Mononuclear cell (primary cell): ENCODE measurements at regions not wholly inside any gene's neighbourhood (a gene's known extent, or its start where the extent isn't known, plus 50 kb on each side); places are given as distances from the start of the nearest gene placed in this dataset.
"Not testable (repeated sequence)": the region's sequence is repeated elsewhere in the genome, so short reads cannot be mapped to it uniquely, and the experiment has no call there.

Source experiments
- H3K27me3 ChIP-seq: 2 replicates; pipeline ENCODE4 v1.6.0; 2011; ENCODE audit warnings: low read length, control low read depth; ENCODE audit not compliant: insufficient read depth
- H3K4me1 ChIP-seq: 2 replicates; pipeline ENCODE4 v1.5.1; 2011; ENCODE audit warnings: mild to moderate bottlenecking, low read length, control low read depth; ENCODE audit not compliant: insufficient read depth
- H3K4me3 ChIP-seq: 2 replicates; pipeline ENCODE4 v1.5.1; 2011; ENCODE audit warnings: mild to moderate bottlenecking, low read length, moderate library complexity
- H3K9me3 ChIP-seq: 2 replicates; pipeline ENCODE4 v1.5.1; 2011; ENCODE audit warnings: low read depth, mild to moderate bottlenecking, control low read depth, low read length

DNA sequence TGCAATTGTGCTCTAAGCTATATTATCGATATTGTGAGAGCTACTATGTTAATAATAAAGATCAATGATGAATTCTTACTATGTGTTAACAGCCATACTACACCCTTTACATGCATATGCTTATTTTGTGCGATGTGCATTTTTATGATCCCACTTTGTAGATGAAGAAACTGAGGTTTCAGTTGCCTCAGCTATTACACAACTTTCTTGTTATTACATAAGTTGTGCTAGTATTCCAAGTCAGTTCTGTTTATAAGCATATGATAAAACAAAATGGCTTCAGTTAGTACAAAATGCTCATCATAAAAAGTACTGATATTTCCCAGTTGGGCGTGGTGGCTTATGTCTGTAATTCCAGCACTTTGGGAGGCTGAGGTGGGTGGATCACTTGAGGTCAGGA lies 471.5 kb upstream of the DCN start:
- no peaks in the 10 kb centered on the region for H3K9me3 ChIP-seq
- no peaks in the 10 kb centered on the region for H3K27me3 ChIP-seq
- H3K4me1 ChIP-seq = no peaks in the 10 kb centered on the region
- no peak overlapping the region for H3K4me3 ChIP-seq

DNA sequence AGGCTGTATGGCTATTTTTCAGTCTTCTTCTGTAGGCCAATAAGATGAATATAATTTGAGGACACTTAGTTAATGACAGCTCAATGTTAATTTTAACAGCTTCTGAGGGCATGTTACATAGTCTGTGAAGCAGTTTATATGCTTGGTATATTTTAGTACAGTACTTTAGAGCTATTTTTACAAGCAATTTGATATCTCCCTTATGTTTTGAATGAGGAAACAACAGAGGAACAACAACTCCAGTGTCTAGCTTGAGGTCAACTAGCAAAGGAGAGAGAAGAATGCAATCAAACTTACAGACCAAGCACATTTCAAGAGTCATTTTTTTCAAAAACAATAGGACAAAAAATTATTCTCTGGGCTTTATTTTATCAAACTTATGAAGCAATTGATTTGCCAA lies 469.1 kb upstream of the DCN start:
- Histone ChIP-seq H3K4me3 (no peak overlapping the region), H3K4me1 (no peaks in the 10 kb centered on the region), H3K27me3 (no peaks in the 10 kb centered on the region), H3K9me3 (no peaks in the 10 kb centered on the region)

DNA sequence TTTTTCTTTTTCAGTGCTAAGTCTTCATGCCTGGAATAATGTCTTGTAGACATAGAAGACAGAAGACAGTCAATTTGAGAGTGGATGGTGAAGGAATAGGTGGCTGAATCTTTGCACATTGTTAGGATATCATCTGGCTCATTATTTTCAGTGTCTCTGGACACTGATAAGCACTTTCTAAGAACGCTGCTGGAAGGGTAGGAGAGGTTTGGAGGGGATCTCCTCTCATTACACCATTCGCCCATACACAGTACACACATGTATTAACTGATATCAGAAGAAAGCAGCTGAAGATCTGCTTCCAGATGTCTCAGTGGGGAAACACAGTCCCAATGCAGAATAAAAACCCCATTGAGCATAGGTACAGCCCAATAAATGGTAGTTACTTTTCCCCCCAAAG lies 461.1 kb upstream of the DCN start:
- no peak overlapping the region for H3K4me3 ChIP-seq
- no peaks in the 10 kb centered on the region for H3K9me3 ChIP-seq
- no peaks in the 10 kb centered on the region for H3K4me1 ChIP-seq
- H3K27me3 ChIP-seq = no peaks in the 10 kb centered on the region

DNA sequence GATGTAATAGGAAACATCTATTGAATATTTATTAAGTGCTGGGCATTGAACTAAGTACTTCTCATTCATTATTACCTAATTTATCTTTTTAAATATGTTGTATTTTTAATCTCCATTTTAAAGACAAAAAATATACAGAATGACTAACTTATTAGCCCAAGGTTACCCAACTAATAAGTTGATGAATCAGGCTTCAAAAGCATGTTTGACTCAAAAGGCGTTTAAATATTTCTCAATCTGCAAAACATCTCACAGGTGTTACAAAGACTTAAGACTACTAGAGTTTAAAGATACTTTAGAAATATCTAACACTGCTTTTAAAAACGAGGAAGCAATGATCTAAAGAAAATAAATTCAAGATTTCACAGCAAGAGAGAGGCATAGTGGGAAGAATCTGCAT lies 457.4 kb upstream of the DCN start:
- Histone ChIP-seq H3K9me3 (no peaks in the 10 kb centered on the region), H3K27me3 (no peaks in the 10 kb centered on the region), H3K4me3 (no peak overlapping the region), H3K4me1 (no peaks in the 10 kb centered on the region)

DNA sequence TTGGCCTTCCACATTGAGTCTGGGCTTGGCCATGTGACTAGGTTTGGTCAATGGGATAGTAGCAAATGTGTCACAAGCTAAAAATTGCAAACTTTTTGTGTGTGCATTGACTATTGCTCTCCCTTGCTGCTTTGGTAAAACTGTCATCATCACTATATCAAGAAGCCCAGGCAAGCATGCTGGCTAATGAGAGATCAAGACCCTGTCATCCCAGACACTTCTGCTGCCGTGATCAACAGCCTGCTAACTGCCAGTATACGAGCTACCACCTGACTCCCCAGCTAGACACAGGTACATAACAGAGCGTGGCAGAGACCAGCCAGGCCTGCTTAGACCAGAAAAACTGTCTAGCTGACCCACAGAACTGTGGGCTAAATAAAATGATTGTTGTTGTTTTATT lies 456.7 kb upstream of the DCN start:
- no peaks in the 10 kb centered on the region for H3K27me3 ChIP-seq

DNA sequence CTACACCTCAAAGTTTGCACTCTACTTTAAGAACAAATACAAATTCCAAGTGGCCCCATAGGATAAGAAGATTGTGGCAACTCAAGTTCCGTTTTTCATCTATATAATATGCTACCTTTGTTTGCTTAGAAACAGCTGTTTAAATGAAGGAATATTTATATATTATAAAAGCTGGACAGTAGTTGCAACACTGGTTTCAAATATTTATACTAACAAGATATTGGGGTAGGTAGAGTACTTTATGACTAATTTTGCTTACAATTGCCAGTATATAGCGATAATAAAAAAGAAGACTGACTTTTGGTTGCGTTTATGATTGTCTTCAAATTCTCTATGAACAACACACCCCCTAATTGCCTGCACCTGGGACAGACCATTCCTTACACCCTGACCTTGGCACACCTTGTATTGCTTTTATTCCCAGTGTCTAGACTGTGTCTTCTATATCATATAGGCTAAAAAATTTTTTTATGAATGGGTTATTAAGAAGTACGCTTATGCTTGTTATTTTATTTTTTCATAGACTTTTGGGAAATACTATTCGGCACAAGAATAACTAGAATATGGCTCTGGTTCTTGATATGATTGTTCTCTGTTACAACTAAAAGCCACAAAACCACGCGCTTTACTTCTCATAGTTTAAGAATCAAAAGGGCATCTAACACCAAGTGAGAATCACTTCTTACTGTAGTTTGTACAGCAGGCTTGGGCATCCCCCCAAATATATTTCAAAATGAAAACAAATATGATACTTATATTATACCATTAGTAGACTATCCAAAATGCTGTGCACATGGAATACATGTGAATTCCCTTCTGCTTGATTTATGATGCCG lies 455.4 kb upstream of the DCN start:
- H3K4me3 ChIP-seq = no peak overlapping the region
- H3K27me3 ChIP-seq = no peaks in the 10 kb centered on the region
- H3K4me1 ChIP-seq = no peaks in the 10 kb centered on the region
- H3K9me3 ChIP-seq = no peaks in the 10 kb centered on the region

More for the DNA sequence above, 456.7 kb upstream of the DCN start:
- Histone ChIP-seq H3K9me3 (no peaks in the 10 kb centered on the region), H3K4me3 (no peak overlapping the region), H3K4me1 (no peaks in the 10 kb centered on the region)

DNA sequence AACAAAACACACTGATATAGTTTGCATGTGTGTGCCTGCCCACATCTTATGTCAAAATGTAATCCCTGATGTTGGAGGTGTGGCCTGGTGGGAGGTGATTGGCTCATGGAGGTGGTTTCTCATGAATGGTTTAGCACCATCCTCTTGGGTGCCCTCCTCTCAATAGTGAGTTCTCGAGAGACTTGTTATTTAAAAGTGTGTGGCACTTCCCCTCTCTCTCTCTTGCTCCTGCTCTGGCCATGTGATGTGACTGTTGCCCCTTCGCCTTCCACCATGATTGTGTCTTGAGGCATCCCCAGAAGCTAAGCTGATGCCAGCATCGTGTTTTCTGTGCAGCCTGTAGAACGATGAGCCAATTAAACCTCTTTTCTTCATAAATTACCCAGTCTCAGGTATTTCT lies 454.1 kb upstream of the DCN start:
- Histone ChIP-seq H3K27me3 (no peaks in the 10 kb centered on the region), H3K9me3 (no peaks in the 10 kb centered on the region), H3K4me1 (no peaks in the 10 kb centered on the region), H3K4me3 (no peak overlapping the region)

DNA sequence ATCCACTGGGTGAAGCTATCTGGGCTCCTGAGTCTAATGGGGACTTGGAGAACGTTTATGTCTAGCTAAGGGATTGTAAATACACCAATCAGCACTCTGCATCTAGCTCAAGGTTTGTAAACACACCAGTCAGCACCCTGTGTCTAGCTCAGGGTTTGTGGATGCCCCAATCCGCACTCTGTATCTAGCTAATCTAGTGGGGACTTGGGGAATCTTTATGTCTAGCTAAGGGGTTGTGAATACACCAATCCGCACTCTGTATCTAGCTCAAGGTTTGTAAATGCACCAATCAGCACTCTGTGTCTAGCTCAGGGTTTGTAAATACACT lies 451.7 kb upstream of the DCN start:
- H3K27me3 ChIP-seq, H3K4me3 ChIP-seq, H3K9me3 ChIP-seq, H3K4me1 ChIP-seq: not testable (repeated sequence)

DNA sequence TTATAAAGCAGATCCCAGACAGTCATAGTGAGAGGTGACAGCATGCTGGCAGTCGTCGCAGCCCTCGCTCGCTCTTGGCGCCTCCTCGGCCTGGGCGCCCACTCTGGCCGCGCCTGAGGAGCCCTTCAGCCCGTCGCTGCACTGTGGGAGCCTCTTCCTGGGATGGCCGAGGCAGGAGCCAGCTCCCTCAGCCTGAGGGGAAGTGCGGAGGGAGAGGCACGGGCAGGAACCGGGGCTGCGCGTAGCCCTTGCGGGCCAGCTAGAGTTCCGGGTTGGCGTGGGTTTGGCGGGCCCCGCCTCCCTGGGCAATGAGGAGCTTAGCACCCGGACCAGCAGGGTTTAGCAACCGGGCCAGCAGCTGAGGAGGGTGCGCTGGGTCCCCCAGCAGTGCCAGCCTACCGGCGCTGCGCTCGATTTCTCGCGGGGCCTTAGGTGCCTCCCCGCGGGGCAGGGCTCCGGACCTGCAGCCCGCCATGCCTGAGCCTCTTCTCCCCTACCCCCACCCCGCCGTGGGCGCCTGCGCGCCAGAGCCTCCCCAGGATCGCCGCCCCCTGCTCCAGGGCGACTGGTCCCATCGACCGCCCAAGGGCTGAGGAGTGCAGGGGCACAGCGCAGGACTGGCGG lies 451.2 kb upstream of the DCN start:
- Histone ChIP-seq H3K4me1 (no peaks in the 10 kb centered on the region), H3K9me3 (no peaks in the 10 kb centered on the region), H3K27me3 (no peaks in the 10 kb centered on the region), H3K4me3 (no peak overlapping the region)

DNA sequence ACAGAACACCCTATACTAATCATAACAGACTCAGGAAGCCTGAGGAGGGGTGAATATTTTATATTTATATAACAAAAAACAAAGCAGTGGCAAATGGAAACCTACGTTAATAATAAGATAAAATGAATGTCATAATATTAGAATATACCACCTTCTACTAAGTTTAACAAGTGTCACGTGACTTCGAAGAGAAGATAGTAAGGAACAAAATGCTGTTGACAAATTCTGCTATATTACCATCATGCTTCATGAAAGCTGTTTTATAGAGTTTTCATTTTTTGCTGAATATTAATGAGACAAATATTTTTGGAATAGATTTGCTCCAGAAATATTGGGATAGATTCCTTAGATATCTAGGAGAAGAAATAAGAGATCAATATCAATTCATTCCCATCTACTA lies 450.6 kb upstream of the DCN start:
- Histone ChIP-seq H3K9me3 (no peaks in the 10 kb centered on the region), H3K27me3 (no peaks in the 10 kb centered on the region), H3K4me3 (no peak overlapping the region), H3K4me1 (no peaks in the 10 kb centered on the region)

DNA sequence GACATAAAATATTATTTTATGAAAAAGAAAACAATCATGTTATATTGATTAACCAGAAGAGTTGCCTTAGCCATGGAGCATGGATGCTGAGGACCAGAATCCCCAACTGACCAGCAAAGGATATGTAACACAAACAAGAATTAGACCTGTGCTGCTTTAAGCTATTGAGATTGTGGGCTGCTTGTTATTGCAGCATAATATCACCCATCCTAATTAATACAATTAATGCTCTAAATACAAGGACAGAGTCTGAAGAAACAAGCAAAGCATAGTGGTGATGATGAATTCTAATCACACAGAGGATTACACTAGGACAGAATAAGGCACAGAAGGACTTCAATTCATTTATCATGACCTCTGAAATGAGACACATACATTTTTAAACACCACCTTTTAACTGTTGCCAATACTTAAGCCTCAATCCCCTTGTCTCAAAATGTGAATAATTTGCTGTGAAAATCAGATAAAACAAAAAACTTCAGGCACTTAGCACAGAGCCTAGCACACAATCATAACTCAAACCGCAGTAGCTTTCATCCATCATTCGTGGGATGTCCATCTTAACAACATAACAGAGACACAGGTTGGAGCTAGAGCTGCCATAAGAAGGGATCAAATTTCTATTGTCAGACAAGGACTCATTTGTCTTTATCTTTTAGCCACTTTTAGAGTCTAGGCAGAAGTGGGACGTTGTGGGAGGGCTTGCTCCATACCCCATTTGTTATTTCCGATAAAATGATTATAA lies 449.6 kb upstream of the DCN start:
- H3K4me3 ChIP-seq = no peak overlapping the region
- no peaks in the 10 kb centered on the region for H3K9me3 ChIP-seq
- no peaks in the 10 kb centered on the region for H3K4me1 ChIP-seq
- no peaks in the 10 kb centered on the region for H3K27me3 ChIP-seq

DNA sequence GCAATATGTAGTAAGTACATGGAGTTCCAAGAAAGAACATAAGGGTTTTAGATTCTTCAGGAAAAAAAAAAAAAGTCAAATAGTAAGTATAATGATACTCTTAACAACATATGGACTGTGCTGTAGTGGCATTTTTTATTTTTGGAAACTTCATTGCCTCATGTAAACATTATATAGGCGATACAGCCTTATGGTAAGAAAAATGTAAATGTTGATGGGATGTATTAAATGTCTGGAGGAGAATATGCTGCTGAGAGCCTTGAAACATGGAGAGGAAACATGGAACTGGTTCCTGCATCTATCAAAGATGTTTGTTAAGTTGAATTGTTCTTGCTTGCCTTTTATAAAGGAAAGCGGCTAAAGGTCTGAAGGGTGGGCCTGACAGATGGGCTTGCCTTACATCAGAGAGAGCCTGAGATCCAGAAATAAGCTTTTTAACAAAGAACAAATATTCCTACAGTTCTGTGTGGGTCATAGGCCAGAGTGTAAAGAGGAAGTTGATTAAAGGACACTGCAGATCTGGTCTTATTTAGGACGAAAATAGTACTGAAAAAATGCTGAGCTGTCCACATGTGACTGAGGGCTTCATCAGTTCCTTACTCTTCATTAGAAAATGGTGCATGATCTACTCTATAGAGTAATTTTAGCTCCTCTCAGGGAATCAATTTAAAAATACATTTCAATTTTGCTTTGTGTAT lies 448.1 kb upstream of the DCN start:
- H3K9me3 ChIP-seq = peaks cover 8% of the 10 kb centered on the region
- H3K27me3 ChIP-seq = no peaks in the 10 kb centered on the region
- no peaks in the 10 kb centered on the region for H3K4me1 ChIP-seq
- no peak overlapping the region for H3K4me3 ChIP-seq

DNA sequence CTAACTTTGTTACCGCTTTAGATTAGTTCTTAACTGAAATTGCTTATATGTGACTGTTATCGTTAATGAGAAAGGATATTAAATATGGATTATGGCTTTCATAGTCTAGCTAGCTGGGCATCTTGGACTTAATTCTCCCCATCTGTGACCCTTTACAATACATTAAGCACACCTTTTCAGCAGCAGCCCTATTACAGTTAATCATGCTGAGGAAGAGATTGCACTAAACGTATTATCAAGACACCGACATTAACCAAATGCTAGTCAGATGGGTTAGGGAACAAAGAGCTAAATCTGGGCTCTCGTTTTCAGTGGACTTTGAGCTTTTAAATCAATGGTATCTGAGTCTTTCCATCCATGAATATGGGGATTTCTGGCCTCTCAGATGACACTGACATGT lies 447.5 kb upstream of the DCN start:
- Histone ChIP-seq H3K4me3 (no peak overlapping the region), H3K9me3 (peaks cover 8% of the 10 kb centered on the region), H3K27me3 (no peaks in the 10 kb centered on the region), H3K4me1 (no peaks in the 10 kb centered on the region)

DNA sequence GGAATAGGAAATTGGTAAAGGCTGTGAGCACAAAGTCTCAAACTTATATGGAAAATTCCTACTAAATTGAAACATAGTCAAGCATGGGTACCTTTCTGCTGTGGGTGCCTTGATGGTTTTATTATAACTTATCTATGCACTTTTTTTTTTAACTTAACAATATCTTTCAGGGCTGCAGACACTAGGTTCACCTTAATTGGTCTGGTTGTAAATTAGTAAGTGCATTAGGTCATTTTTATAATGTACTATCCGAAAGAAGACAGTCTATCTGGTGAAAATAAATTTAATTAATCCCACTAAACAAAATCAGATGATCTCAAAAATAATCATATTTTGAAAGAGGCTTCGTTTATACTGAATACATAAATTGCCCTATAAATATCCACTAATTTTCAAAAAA lies 446.8 kb upstream of the DCN start:
- Histone ChIP-seq H3K9me3 (peaks cover 8% of the 10 kb centered on the region), H3K4me1 (no peaks in the 10 kb centered on the region), H3K4me3 (no peak overlapping the region), H3K27me3 (no peaks in the 10 kb centered on the region)

DNA sequence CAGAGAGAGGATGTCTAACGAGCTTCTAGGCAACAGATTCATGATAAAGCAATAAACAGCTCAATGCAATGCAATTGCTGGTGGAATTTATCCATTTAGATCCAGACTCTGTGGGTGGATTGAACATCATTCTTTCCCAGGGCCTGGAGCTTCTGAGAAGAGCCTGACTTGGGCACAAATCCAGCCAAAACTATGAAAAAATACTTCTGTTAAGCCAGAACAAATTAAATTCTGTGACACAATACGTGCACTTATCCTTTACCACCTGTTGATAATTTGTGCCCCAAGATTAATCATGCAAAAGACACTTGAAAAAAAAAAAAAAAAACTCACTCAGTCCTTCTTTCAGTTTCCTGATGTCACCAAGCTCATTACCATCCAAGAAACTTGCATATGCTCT lies 446.0 kb upstream of the DCN start:
- Histone ChIP-seq H3K9me3 (peaks cover 8% of the 10 kb centered on the region), H3K4me1 (no peaks in the 10 kb centered on the region), H3K27me3 (no peaks in the 10 kb centered on the region), H3K4me3 (no peak overlapping the region)
